GM12892 (cell line): ENCODE measurements at regions not wholly inside any gene's neighbourhood (a gene's known extent, or its start where the extent isn't known, plus 50 kb on each side); places are given as distances from the start of the nearest gene placed in this dataset.

Source experiments
- POLR2A ChIP-seq: IDR thresholded peaks from 2 replicates; pipeline ENCODE4 v1.6.1; 2011; ENCODE audit warnings: low read depth, low read length, control low read depth
- POLR2AphosphoS5 ChIP-seq: IDR thresholded peaks from 2 replicates; pipeline ENCODE4 v1.6.1; 2011; ENCODE audit warnings: low read depth, low read length, control low read depth
- TAF1 ChIP-seq: IDR thresholded peaks from 2 replicates; pipeline ENCODE4 v1.6.1; 2011; ENCODE audit warnings: low read depth, mild to moderate bottlenecking, control low read depth, low read length, borderline replicate concordance

- TF ChIP-seq POLR2A (no peak), POLR2AphosphoS5 (no peak), TAF1 (no peak)
These were observed 1311.6 kb upstream of the ADGRL4 start for GRCh38 chr1:80318108-80318507.
